ENCODE measurements at regions not wholly inside any gene's neighbourhood (a gene's known extent, or its start where the extent isn't known, plus 50 kb on each side); places are given as distances from the start of the nearest gene placed in this dataset.

DNA sequence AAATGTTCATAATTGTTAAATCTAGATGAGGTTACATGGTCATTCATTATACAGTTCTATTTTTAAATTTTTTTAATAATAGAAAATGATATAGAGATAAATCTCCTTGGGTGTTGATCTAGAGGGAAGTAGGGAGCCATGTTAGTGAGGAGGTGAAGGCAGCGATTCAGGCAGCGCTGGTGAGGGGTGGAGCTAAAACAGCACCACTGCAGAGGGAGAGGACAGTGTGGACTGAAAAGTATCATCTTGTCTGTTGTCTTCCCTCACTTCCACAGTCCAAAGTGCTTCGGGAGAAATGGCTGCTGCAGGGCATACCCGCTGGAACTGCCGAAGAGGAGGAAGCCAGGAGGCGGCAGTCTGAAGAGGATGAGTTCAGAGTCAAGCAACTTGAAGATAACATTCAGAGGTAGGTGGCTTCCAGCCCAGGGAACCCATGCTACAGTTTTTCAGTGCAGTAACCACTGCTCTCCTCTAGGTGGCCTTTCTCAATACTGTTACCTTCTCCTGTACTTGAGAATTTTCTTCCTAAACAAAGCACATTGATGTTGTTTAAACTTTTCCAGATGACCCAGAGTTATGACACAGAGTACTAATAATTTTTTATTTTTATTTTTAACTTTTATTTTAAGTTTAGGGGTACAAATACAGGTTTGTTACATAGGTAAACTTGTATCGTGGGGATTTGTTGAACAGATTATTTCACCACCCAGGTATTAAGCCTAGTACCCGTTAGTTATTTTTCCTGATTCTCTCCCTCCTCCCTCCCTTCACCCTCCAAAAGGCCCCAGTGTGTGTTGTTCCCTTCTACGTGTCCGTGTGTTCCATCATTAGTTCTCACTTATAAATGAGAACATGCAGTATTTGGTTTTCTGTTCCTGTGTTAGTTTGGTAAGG is 100.5 kb downstream of the PALM2AKAP2 start:
- ChIA-PET POLR2A (ENCODE audit: unreplicated experiment) (no interaction called here), CTCF (interaction anchor here (0.6 to 1.0 kb wide), 4 partner anchors 21 to 415 kb away, joined by 3 read pairs; no protein-coding TSS in a partner anchor)
- Histone ChIP-seq H2AK9ac (replicated peaks; ENCODE audit: low read depth, low read length, poor library complexity) (peak overlapping the region; percentile 84), H2BK15ac (ENCODE audit: low read depth, low read length) (no peak overlapping the region), H3K4me3 (ENCODE audit: insufficient read depth, low read depth, low read length) (no peak overlapping the region), H2AK5ac (ENCODE audit: low read depth, low read length) (no peak overlapping the region), H3K79me1 (ENCODE audit: low read depth in 1 of 2, low read length in 2 of 2) (peaks cover 18 to 42% of the 10 kb centered on the region in 2 experiments), H4K8ac (ENCODE audit: low read depth in 2 of 2, low read length in 2 of 2) (peak overlapping the region in 1 of 2 experiments; percentile 28; a peak in 1 of 4 replicates), H3K9me1 (ENCODE audit: insufficient read depth, low read length) (peaks cover 16% of the 10 kb centered on the region), H4K20me1 (ENCODE audit: insufficient read depth, low read length) (peaks cover 3% of the 10 kb centered on the region; the same call in 1 of the 2 replicates), H3K27me3 (ENCODE audit: control insufficient read depth, insufficient read depth, low read length) (no peaks in the 10 kb centered on the region), H2BK120ac (ENCODE audit: low read depth, low read length) (no peak overlapping the region), H3K27ac (ENCODE audit: insufficient read depth, low read length) (no peak overlapping the region), H3K4me2 (ENCODE audit: low read depth, low read length) (no peak overlapping the region), H3K23ac (ENCODE audit: low read depth, low read length) (no peak overlapping the region), H3K9me3 (ENCODE audit: control insufficient read depth, insufficient read depth, low read length) (no peaks in the 10 kb centered on the region), H3K56ac (ENCODE audit: extremely low read depth, insufficient read depth, low read length) (no peak overlapping the region), H4K91ac (ENCODE audit: insufficient read depth, low read depth, low read length) (no peak overlapping the region), H3K14ac (replicated peaks; ENCODE audit: low read depth, low read length) (peak overlapping the region; percentile 71; the same call in 1 of the 2 replicates), H3K4ac (ENCODE audit: low read depth, low read length) (no peak overlapping the region; the same call in 1 of the 2 replicates), H2AFZ (replicated peaks; ENCODE audit: low read length, poor library complexity) (peak overlapping the region; percentile 65), H2BK20ac (ENCODE audit: low read depth, low read length) (no peak overlapping the region), H3K4me1 (ENCODE audit: control insufficient read depth, insufficient read depth, low read length) (no peaks in the 10 kb centered on the region), H4K5ac (ENCODE audit: low read depth, low read length) (no peak overlapping the region), H3K18ac (ENCODE audit: low read depth, low read length) (no peak overlapping the region), H3K9ac (ENCODE audit: low read depth, low read length) (no peak overlapping the region), H3K36me3 (ENCODE audit: control insufficient read depth, insufficient read depth, low read length) (peaks cover 2% of the 10 kb centered on the region; the same call in 1 of the 2 replicates), H2BK5ac (ENCODE audit: low read depth, low read length, poor library complexity, severe bottlenecking) (no peak overlapping the region)
- in situ Hi-C loops (cut with MboI; ENCODE audit: low sequenced_read_pairs): no loop called here
- no CpG with 5 or more reads among the region's 10 CpGs for WGBS, 2 experiments (ENCODE audit: extremely low coverage in 2 of 2, insufficient read length in 1 of 2)
- dilution Hi-C loops (cut with HindIII; ENCODE audit: low sequenced_read_pairs, unreplicated experiment): no loop called here
- intact Hi-C loops (cut with micrococcal nuclease): loop anchor here (10.0 kb wide), 1 partner anchor 116 kb away; no protein-coding TSS in a partner anchor
- no TSS peak for BruUV-seq (replicated peaks)
- peak; percentile 41 for DNase-seq
- peak; percentile 71 for ATAC-seq (ENCODE audit: low read depth)
- TF ChIP-seq, protein P1, sequence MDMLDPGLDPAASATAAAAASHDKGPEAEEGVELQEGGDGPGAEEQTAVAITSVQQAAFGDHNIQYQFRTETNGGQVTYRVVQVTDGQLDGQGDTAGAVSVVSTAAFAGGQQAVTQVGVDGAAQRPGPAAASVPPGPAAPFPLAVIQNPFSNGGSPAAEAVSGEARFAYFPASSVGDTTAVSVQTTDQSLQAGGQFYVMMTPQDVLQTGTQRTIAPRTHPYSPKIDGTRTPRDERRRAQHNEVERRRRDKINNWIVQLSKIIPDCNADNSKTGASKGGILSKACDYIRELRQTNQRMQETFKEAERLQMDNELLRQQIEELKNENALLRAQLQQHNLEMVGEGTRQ (IDR thresholded peaks at IDR 0.05; ENCODE audit: low read depth, low read length): no peak
- TF ChIP-seq SMC3 (IDR thresholded peaks at IDR 0.05; ENCODE audit: low read depth, low read length): peak; percentile 43; the same call in 1 of the 2 replicates
- peak; percentile 44 for TF ChIP-seq RAD21 (IDR thresholded peaks at IDR 0.05; ENCODE audit: low read length)
- TF ChIP-seq FOS (IDR thresholded peaks at IDR 0.05; ENCODE audit: low read depth, low read length): no peak
- TF ChIP-seq, protein P2, sequence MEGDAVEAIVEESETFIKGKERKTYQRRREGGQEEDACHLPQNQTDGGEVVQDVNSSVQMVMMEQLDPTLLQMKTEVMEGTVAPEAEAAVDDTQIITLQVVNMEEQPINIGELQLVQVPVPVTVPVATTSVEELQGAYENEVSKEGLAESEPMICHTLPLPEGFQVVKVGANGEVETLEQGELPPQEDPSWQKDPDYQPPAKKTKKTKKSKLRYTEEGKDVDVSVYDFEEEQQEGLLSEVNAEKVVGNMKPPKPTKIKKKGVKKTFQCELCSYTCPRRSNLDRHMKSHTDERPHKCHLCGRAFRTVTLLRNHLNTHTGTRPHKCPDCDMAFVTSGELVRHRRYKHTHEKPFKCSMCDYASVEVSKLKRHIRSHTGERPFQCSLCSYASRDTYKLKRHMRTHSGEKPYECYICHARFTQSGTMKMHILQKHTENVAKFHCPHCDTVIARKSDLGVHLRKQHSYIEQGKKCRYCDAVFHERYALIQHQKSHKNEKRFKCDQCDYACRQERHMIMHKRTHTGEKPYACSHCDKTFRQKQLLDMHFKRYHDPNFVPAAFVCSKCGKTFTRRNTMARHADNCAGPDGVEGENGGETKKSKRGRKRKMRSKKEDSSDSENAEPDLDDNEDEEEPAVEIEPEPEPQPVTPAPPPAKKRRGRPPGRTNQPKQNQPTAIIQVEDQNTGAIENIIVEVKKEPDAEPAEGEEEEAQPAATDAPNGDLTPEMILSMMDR (conservative IDR thresholded peaks at IDR 0.05; ENCODE audit: low read depth, low read length): peak; percentile 56
- no peak for TF ChIP-seq MAFK (IDR thresholded peaks at IDR 0.05; ENCODE audit: low read depth, low read length)
- TF ChIP-seq, protein P3, sequence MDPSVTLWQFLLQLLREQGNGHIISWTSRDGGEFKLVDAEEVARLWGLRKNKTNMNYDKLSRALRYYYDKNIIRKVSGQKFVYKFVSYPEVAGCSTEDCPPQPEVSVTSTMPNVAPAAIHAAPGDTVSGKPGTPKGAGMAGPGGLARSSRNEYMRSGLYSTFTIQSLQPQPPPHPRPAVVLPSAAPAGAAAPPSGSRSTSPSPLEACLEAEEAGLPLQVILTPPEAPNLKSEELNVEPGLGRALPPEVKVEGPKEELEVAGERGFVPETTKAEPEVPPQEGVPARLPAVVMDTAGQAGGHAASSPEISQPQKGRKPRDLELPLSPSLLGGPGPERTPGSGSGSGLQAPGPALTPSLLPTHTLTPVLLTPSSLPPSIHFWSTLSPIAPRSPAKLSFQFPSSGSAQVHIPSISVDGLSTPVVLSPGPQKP (IDR thresholded peaks at IDR 0.05; ENCODE audit: borderline replicate concordance, low read depth, low read length): no peak
- no peak for TF ChIP-seq NFE2L2 (IDR thresholded peaks at IDR 0.05; ENCODE audit: low read depth, low read length)
- no peak for TF ChIP-seq POLR2A (IDR thresholded peaks at IDR 0.05; ENCODE audit: low read depth, low read length)
- no peak for TF ChIP-seq BHLHE40 (IDR thresholded peaks at IDR 0.05; ENCODE audit: low read depth, low read length)
- no peak for TF ChIP-seq CHD1 (IDR thresholded peaks at IDR 0.05; ENCODE audit: low read depth, low read length)
- TF ChIP-seq MAZ (IDR thresholded peaks at IDR 0.05; ENCODE audit: borderline replicate concordance, low read depth, low read length): no peak
- no peak for TF ChIP-seq CEBPB (IDR thresholded peaks at IDR 0.05; ENCODE audit: low read depth, low read length)
- TF ChIP-seq RFX5 (IDR thresholded peaks at IDR 0.05; ENCODE audit: low read depth, low read length): no peak

Data from IMR-90 (cell line).